Activated effector memory CD4-positive, alpha-beta T cell treated with Interleukin-2 at 50 U/mL for 16 hours (primary cell): ENCODE measurements at regions not wholly inside any gene's neighbourhood (a gene's known extent, or its start where the extent isn't known, plus 50 kb on each side); places are given as distances from the start of the nearest gene placed in this dataset.
A peak's percentile ranks its signal among the peaks of the same experiment; 100 is the strongest.
"Not testable (repeated sequence)": the region's sequence is repeated elsewhere in the genome, so short reads cannot be mapped to it uniquely, and the experiment has no call there.

Experiments used
- DNase-seq: peaks from one replicate; pipeline ENCODE4 v3.0.0-alpha.2; 2020

DNA sequence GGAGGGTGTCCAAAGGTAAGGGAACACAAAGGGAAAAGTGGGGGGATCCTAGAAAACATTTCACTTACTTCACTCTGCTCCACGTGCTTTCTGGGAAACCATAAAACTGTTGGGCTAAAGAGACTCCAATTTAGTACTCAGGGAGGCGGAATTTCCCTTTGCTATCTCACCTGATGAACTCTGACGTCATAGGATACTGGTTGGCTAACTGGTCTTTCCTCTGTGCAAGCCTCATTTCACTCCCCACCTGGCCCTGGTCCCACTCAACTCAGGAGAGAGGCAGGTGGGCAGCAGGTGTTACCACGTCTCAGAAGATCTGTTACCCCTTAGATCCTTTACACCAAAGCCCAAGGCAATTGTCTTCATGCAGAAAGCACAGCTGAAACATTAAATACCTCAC, 51.8 kb upstream of the PMAIP1 start:
- DNase-seq, result no peak

DNA sequence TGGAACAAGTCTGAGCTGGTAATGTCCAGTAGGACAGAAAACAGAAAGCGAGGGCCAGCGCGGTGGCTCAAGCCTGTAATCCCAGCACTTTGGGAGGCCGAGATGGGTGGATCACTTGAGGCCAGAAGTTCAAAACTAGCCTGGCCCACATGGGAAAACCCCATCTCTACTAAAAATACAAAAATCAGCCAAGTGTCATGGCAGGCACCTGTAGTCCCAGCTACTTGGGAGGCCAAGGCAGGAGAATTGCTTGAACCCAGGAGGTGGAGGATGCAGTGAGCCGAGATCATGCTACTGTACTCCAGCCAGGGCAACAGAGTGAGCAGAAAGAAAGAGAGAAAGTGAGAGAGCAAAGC, 52.3 kb upstream of the PMAIP1 start:
- not testable (repeated sequence) for DNase-seq

DNA sequence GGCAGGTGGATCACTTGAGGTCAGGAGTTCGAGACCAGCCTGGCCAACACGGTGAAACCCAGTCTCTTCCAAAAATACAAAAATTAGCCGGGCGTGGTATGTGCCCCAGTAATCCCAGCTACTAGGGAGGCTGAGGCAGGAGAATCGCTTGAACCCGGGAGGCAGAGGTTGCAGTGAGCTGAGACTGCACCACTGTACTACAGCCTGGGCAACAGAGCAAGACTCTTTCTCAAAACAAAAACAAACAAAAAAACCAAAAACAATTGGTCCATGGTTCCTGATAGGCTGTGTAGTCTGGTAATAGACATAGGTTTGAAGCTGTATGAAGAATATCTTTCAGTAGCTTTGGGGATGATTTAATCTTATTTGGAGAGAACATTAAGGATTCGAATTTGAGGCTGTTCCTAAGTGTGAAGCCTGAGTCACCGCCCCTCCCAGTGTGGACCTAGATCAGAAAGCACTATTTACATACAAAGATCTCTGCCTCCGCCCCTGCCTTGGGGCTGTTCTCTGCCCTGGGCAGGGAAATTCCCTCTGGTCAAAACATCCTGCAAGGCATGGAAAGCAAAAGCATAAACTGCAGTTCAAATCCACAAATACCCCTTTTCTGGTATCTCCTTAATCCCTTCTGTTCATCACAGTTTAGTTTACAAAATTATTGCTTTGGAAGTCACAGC, 52.8 kb upstream of the PMAIP1 start:
- DNase-seq, result no peak

DNA sequence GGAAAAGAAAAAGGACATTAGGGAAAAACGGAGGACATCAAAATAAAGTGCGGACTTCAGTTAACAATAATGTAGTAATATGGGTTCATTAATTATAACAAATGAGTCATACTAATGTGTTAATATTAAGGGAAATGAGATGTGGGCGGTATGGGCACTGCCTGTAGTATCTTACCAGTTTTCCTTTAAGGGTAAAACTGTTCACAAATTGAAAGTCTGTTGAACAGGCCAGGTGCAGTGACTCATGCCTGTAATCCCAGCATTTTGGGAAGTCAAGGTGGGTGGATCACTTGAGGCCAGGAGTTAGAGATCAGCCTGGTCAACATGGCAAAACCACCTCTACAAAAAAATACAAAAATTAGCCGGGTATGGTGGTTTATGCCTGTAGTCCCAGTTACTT, 56.8 kb upstream of the PMAIP1 start:
- no peak for DNase-seq

DNA sequence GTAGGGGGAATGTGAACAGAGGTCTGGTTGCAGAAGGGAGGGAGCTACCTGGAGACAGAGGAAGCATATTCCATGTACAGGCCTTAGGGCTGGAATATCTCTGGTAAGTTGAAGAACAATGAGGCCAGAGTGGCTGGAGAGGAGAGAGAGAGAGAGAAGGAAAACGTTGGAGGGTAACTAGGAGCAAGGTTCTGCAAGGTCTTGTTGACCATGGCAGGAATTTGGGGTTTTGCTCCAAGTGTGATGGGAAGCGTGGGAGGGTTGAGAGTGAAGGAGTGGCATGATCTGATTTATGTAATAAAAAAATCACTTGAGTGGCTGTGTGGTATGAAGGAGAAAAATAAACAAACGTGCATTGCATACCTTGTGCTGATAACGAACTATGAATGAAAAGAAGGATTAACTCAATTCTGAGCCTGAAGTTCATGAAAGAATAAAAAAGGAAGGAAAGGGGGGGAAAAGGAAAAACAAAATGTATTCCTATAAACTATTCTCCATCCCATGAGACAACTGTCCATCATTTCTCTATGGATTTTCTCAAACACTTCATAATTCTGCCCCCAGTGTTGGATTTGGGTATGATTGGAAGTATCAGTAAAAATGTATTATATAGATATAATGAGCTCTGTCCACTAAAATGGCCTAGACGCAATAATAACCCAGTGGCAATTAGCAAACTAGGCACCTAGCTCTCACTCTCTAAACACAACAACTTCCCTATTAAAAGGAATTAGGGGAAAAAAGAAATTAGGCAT, 59.7 kb upstream of the PMAIP1 start:
- no peak for DNase-seq

- no peak for DNase-seq
Measured at GRCh38 chr18:59839246-59839645, 60.5 kb upstream of the PMAIP1 start.

DNA sequence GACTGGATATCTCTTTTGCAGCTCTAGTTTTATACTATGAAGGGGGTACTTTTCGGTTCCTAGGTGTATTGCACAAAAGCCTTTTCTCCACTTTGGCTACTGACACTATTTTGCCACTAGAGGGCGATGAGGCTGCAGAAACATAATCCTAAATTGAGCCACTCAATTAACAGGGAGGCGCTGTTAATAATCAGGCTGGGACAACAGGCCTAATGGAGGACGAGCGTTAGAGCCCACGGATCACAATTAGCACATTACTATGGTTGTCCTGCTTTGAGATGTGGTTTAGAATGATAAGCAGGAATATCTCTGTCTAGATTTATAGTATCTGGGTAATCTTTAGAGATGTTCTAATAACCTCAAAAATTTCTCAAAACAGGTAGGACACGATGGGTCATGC, 62.2 kb upstream of the PMAIP1 start:
- DNase-seq, result peak; percentile 10

DNA sequence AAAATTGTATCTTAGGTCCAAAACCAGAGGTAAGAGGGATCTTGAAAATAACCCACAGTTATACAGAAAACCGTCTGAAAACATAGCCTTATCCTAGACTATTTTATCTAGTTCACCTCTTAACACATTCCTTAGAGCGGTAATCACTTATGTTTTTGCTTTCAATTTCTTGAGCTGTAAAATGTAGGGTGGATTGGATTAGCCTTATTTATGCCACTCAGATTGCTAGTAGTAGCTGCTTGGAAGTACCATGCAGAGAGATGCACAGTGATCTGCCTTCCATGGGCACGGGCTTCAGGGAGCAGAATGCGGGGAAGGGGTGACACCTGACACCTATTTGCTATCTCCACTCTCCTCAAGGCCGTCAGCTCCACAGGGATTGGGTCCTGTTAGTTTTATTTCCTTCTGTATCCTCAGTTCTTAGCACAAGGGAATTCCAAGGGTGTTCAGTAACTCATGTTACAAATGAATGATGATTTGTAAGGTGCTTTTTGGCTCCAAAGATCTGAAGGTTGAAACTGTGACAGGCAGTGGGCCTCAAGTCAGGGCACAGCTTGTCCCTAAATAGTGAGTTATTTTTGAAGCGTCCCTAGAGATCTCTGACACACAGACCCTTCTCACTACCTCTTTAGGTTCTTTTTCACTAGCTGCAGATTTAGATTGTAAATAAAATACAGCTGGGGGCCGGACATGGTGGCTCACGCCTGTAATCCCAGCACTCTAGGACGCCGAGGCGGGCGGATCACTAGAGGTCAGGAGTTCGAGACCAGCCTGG, 64.0 kb upstream of the PMAIP1 start:
- DNase-seq, result no peak

DNA sequence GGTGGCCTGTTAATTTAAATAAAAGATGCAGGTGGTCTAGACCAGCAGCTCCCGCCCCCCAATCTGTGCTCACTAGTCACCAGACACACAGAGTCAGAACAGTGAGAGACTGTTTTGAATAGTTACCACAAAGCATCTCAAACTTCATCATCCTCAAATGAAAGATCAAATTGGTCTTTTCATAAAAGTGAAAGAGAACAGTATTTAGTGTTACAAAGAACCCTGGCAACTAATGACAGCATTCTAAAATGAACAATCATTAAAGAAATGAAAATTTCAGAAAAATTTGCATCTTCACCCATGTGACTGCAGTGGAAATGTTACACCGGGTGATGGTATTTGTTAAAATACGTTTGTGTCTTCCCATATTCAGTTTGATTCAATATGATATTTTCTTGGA, 65.5 kb upstream of the PMAIP1 start:
- DNase-seq, result no peak

GRCh38 chr18:59833785-59834184, 66.0 kb upstream of the PMAIP1 start:
- no peak for DNase-seq

DNA sequence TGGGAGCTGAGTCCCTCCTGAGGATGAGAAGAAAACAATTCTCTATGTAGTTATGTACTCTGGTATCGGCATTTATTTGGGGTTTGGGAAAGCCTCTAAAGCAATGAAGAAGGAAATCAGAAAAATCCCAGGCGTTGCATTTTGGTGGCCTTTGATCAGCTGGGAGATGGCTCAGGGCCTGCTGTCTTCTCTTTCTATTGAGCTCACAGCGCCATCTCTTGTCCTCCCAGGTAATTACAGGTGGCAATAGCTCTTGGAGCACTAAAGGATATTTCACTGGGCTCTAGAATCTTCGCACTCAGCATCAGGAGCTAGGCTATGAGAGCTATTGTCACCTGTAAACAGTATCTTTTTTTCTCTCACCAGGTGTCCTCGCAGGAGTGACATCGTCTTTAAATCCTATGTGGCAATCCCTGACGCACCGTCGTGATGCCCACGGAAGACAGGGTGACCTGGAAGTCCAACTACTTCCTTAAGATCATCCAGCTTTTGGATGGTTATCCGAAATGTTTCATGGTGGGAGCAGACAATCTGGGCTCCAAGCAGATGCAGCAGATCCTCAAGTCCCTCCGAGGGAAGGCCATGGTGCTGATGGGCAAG, 76.1 kb upstream of the PMAIP1 start:
- no peak for DNase-seq

- no peak for DNase-seq
Measured at GRCh38 chr18:59822612-59823550, 76.9 kb upstream of the PMAIP1 start.

- no peak for DNase-seq
Measured at GRCh38 chr18:59821983-59822382, 77.8 kb upstream of the PMAIP1 start.

- DNase-seq, result no peak
Measured at GRCh38 chr18:59820663-59821062, 79.1 kb upstream of the PMAIP1 start.

DNA sequence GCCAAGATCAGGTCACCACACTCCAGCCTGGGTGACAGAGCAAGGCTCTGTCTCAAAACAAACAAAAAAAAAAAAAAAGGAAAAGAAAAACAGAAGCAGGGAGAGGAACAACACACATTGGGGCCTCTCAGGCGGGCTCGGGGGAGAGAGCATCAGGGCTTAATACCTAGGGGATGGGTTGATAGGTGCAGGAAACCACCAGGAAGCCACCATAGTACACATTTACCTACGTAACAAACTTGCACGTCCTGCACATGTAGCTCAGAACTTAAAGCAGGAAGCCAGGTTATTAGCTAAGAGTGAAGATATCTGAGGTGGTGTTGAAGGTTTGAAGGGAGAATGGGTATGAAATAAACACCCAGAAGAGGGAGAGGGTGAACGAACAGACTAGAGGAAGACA, 81.0 kb upstream of the PMAIP1 start:
- no peak for DNase-seq

GRCh38 chr18:59814891-59815290, 84.9 kb upstream of the PMAIP1 start:
- DNase-seq, result no peak

DNA sequence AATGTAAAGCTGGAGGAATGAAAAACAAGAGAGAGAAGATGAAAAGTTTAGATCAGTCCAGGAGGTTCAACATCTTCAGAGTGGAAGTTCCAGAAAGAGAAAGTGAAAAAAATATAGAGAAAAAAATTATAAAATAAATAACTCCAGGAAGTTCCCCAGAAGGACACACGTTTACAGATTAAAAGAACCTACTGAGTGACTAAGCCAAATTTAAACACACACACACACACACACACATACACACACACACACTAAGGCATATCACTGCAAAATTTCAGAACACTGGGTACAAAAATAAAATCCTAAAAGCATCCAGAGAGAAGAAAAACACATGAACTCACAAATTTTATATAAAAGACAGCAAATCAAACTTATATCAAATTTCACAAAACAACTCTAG, 85.9 kb upstream of the PMAIP1 start:
- no peak for DNase-seq

DNA sequence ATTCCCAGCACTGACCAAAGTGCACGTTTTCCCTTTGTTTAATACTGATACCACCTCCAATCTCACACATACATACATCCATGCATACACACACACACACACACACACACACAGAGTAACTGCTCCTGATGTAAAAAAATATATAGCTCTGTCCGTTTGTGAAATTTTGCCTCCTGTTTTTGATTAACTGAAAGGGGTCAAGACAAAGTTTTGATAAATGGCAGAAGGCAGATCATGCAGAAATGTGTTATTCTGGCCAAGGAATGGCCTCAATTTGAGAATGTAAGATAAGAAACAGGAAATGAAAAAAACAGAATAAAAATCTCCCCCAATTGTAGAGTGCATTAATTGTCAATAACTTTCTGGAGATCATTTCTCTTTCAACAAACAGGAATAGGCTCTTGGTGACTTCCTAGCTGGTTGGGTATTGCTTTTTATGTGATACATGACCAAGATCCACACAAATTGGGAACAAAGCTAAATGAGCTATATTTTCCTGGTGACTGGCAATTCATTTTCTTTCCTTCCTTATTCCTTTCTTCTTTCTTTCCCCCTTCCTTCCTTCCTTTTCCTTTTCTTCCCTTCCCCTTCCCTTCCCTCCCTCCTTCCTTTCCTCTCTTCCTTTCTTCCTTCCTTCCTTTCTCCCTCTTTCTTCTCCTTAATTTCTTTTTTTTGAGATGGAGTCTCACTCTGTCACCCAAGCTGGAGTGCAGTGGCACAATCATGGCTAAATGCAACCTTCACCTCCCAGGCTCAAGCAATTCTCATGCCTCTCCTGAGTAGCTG, 88.9 kb upstream of the PMAIP1 start:
- DNase-seq, result no peak

DNA sequence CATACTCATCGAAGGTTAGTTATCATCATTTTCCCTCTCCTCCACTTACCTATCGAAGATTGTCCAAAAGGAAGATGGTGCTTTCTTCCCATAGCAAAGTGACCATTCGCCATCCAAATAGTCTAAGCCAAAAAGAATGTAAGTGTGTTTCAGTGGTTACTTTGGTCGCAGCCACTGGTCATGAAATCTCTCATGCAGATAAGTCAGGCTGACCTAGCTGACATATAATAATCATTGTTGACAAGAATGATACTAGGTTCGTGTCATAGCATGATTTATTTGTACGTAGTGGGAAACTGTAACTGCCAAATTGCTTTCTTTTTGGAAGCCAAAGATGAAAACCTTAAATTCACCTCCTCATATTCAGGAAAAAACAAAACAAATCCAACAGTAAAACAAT, 89.6 kb upstream of the PMAIP1 start:
- DNase-seq, result no peak

- DNase-seq, result no peak
Measured at GRCh38 chr18:59802031-59802430, 97.8 kb upstream of the PMAIP1 start.

DNA sequence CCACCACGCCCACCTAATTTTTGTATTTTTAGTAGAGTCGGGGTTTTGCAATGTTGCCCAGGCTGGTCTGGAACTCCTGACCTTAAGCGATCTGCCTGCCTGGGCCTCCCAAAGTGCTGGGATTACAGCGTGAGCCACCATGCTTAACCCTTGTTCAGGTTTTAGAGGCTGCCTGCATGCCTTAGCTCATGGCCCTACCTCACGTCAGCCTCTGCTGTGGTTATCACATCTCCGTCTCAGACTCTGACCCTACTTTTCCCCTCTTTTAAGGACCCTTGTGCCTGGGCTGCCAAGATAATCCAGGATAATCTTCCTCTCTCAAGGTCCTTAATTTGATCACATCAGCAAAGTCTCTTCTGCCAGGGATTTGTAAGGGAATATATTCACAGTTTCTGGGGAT, 98.2 kb upstream of the PMAIP1 start:
- DNase-seq, result no peak

- no peak for DNase-seq
Measured at GRCh38 chr18:59800897-59801296, 98.9 kb upstream of the PMAIP1 start.
